GM21723 (cell line): ENCODE measurements at regions not wholly inside any gene's neighbourhood (a gene's known extent, or its start where the extent isn't known, plus 50 kb on each side); places are given as distances from the start of the nearest gene placed in this dataset.
"Not testable (repeated sequence)": the region's sequence is repeated elsewhere in the genome, so short reads cannot be mapped to it uniquely, and the experiment has no call there.

Experiments
- ATAC-seq: cut with Tn5 transposase; IDR thresholded peaks from one replicate; pipeline ENCODE4 v1.9.1; 2021; ENCODE audit warnings: mild to moderate bottlenecking, moderate library complexity; ENCODE audit not compliant: unreplicated experiment

GRCh38 chr2:163132207-163132606 is 293.6 kb upstream of the KCNH7 start:
- not testable (repeated sequence) for ATAC-seq

GRCh38 chr2:163123526-163123925 is 285.0 kb upstream of the KCNH7 start:
- ATAC-seq, result peak; percentile 64

DNA sequence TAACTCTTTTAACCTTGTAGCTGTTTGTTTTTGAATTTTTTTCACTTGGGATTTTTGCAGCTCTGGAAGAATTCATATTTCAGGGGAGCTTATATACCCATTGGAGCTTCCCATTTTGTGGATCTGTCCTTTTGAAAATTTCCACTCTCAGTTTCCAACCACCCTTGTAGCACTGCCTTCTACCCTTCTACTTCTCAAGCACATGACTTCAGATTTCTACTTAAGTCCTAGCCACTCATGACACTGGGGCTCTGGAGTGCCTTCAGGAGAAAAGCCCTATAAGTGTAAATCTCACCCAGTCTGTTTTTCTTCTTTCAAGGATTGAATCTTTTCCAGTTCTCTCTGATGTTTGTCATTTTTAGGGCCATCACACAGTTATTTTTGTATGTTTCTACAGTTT is 283.7 kb upstream of the KCNH7 start:
- no peak for ATAC-seq

GRCh38 chr2:163121483-163121882 is 282.9 kb upstream of the KCNH7 start:
- ATAC-seq, result no peak

GRCh38 chr2:163119966-163120365 is 281.4 kb upstream of the KCNH7 start:
- no peak for ATAC-seq

DNA sequence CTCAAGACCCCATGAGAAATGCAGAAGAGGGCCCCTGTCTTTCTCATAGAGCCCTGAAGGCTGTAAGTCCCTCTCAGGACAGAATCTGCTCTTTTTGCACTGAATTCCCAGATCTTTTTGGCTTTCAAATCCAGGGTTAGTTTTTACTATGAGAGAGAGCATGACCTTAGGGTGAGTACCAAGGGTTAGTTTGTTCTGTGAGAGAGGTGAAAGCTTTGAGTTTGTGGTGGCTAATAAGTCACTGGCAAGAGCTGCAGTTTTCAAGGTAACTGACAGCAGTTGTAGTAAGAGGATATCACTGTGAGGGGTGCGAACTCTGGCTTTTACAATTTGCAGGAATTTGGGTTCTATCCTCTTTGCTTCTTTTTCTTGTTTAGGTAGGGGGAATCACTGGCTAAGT is 248.4 kb upstream of the KCNH7 start:
- ATAC-seq, result no peak

- not testable (repeated sequence) for ATAC-seq
Measured at GRCh38 chr2:163085366-163086024, 246.9 kb upstream of the KCNH7 start.

DNA sequence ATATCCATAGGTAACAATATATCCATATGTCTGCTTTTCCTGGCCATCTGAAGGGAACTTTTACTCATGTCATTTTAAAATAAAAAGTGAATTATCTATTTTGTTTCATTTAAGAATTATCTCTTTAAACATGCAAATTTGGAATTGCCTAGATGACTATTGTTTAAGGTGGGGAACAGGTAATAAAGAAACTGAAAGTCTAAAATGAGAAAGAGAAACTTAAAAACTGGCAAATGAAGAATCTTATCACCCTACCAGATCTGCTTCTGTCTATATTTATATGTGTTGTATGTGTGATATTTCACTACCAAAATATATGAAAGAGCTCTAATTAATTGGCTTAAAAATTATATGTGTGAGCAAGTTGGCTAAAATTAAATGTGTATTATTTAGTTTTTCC is 243.2 kb upstream of the KCNH7 start:
- ATAC-seq, result no peak

GRCh38 chr2:163077241-163077640 is 238.7 kb upstream of the KCNH7 start:
- no peak for ATAC-seq

GRCh38 chr2:163066085-163066484 is 227.5 kb upstream of the KCNH7 start:
- no peak for ATAC-seq

- no peak for ATAC-seq
Measured at GRCh38 chr2:163062524-163062923, 224.0 kb upstream of the KCNH7 start.

DNA sequence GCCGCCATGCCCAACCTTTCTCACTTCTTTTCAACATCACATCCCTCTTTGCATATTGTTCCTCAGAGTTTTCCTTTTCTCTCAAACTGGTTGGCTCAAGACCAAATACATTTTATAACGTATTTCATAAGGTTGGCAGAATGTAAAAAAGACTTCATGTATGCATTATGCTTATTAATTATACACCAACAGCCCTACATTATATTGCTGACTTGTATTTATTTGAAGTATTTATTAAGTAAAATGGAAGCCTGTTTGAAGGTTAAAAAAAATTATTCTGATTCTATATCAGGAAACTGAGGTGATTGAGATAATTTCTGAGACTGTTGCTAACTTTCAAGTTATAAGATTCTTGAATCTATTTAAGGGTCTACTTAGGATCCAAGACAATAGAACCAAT is 208.0 kb upstream of the KCNH7 start:
- no peak for ATAC-seq

DNA sequence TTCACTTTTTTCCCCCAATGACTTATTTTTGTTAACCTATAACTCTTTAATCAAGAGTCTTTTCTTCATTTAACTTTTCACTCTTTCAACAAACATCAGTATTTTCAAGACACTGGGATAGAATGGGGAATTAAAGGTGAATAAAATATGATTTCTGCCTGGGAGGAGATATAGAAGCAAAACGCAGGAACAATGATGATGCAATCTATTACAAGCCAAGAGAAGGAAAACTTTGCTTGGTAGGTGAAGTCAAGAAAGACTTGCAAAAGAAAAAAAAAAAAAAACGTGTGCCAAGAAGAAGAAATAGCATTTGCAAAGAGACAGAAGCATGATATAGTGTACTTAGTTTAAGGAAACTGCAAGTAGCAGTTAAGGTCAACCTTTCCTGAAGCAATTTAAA is 207.3 kb upstream of the KCNH7 start:
- no peak for ATAC-seq

GRCh38 chr2:163044114-163044513 is 205.5 kb upstream of the KCNH7 start:
- ATAC-seq, result no peak

GRCh38 chr2:163043201-163043600 is 204.6 kb upstream of the KCNH7 start:
- no peak for ATAC-seq

- ATAC-seq, result no peak
Measured at GRCh38 chr2:163039266-163039665, 200.7 kb upstream of the KCNH7 start.

GRCh38 chr2:163028807-163029206 is 190.2 kb upstream of the KCNH7 start:
- no peak for ATAC-seq

- not testable (repeated sequence) for ATAC-seq
Measured at GRCh38 chr2:163026136-163026775, 187.7 kb upstream of the KCNH7 start.

- ATAC-seq, result not testable (repeated sequence)
Measured at GRCh38 chr2:163016882-163017281, 178.3 kb upstream of the KCNH7 start.

- ATAC-seq, result no peak
Measured at GRCh38 chr2:163011000-163011399, 172.4 kb upstream of the KCNH7 start.

DNA sequence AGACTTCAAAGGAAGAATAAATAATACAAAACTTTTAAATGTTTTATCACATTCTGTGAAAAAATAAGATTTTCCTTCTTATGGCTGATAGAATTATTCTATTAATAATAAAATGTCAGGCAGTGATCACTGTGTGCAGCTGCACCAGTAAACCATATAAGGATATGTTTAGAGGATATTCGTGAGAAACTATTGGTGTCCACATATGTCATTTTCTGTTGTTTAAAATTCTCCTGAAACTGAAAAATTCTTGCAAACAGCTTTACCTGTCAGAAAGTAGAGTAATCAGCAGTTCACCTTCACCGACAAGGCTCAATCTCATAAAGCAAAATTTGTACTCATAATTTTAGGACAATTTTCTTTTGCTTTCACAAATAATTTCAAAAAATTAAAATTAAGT is 170.1 kb upstream of the KCNH7 start:
- ATAC-seq, result no peak

GRCh38 chr2:162994718-162995117 is 156.2 kb upstream of the KCNH7 start:
- no peak for ATAC-seq

GRCh38 chr2:162992828-162993227 is 154.3 kb upstream of the KCNH7 start:
- ATAC-seq, result no peak
